ENCODE measurements at regions not wholly inside any gene's neighbourhood (a gene's known extent, or its start where the extent isn't known, plus 50 kb on each side); places are given as distances from the start of the nearest gene placed in this dataset.

DNA sequence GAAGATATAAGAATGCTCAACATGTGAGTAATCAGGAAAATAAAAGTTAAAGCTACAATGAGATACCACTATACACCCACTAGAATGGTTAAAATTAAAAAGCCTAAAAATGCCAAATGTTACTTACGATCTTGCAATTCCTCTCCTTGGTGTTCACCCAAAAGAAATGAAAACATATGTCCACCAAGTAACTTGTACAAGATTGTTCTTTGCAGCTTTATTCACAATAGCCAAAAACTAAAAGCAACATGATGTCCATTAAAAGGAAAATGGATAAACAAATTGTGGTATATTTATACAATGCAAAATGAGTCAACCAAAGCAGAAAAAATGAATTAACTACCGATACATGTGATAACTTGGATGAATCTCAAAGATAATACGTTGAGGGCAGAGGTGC is 301.6 kb upstream of the THBS1 start:
- TF ChIP-seq, protein P1, sequence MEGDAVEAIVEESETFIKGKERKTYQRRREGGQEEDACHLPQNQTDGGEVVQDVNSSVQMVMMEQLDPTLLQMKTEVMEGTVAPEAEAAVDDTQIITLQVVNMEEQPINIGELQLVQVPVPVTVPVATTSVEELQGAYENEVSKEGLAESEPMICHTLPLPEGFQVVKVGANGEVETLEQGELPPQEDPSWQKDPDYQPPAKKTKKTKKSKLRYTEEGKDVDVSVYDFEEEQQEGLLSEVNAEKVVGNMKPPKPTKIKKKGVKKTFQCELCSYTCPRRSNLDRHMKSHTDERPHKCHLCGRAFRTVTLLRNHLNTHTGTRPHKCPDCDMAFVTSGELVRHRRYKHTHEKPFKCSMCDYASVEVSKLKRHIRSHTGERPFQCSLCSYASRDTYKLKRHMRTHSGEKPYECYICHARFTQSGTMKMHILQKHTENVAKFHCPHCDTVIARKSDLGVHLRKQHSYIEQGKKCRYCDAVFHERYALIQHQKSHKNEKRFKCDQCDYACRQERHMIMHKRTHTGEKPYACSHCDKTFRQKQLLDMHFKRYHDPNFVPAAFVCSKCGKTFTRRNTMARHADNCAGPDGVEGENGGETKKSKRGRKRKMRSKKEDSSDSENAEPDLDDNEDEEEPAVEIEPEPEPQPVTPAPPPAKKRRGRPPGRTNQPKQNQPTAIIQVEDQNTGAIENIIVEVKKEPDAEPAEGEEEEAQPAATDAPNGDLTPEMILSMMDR (conservative IDR thresholded peaks at IDR 0.05; ENCODE audit: low read depth, low read length) = no peak
- TF ChIP-seq EZH2 (IDR thresholded peaks at IDR 0.05; ENCODE audit: borderline replicate concordance, low read depth, low read length, poor library complexity, severe bottlenecking) = no peak
